DMS 273 (cell line): ENCODE measurements at regions not wholly inside any gene's neighbourhood (a gene's known extent, or its start where the extent isn't known, plus 50 kb on each side); places are given as distances from the start of the nearest gene placed in this dataset.
A peak's percentile ranks its signal among the peaks of the same experiment; 100 is the strongest.
"Not testable (repeated sequence)": the region's sequence is repeated elsewhere in the genome, so short reads cannot be mapped to it uniquely, and the experiment has no call there.

ENCODE experiments used
- DNase-seq: peaks from one replicate; lab custom pipeline; 2025; ENCODE audit not compliant: unreplicated experiment; lab: John Stamatoyannopoulos, UW

- DNase-seq, result no peak
Measured at GRCh38 chr20:43365691-43366090, 92.0 kb upstream of the SRSF6 start.

- no peak for DNase-seq
Measured at GRCh38 chr20:43364001-43364400, 93.7 kb upstream of the SRSF6 start.

- DNase-seq, result no peak
Measured at GRCh38 chr20:43363506-43363905, 94.2 kb upstream of the SRSF6 start.

GRCh38 chr20:43361526-43361925, 96.2 kb upstream of the SRSF6 start:
- no peak for DNase-seq

GRCh38 chr20:43360016-43360415, 97.7 kb upstream of the SRSF6 start:
- no peak for DNase-seq

- DNase-seq, result no peak
Measured at GRCh38 chr20:43358811-43359210, 98.9 kb upstream of the SRSF6 start.

- DNase-seq, result no peak
Measured at GRCh38 chr20:43357352-43357751, 100.3 kb upstream of the SRSF6 start.

GRCh38 chr20:43355610-43356009, 102.1 kb upstream of the SRSF6 start:
- DNase-seq, result no peak

- DNase-seq, result no peak
Measured at GRCh38 chr20:43352996-43353395, 104.7 kb upstream of the SRSF6 start.

GRCh38 chr20:43350694-43351093, 107.0 kb upstream of the SRSF6 start:
- not testable (repeated sequence) for DNase-seq

- DNase-seq, result no peak
Measured at GRCh38 chr20:43349841-43350240, 107.9 kb upstream of the SRSF6 start.

- not testable (repeated sequence) for DNase-seq
Measured at GRCh38 chr20:43347839-43348238, 109.9 kb upstream of the SRSF6 start.

GRCh38 chr20:43345676-43346075, 112.0 kb upstream of the SRSF6 start:
- no peak for DNase-seq

GRCh38 chr20:43341511-43341910, 116.2 kb upstream of the SRSF6 start:
- no peak for DNase-seq

- no peak for DNase-seq
Measured at GRCh38 chr20:43337036-43337435, 120.7 kb upstream of the SRSF6 start.

- DNase-seq, result no peak
Measured at GRCh38 chr20:43334080-43334479, 123.6 kb upstream of the SRSF6 start.

GRCh38 chr20:43331906-43332305, 125.8 kb upstream of the SRSF6 start:
- DNase-seq, result no peak

GRCh38 chr20:43328697-43329096, 129.0 kb upstream of the SRSF6 start:
- no peak for DNase-seq

- DNase-seq, result not testable (repeated sequence)
Measured at GRCh38 chr20:43327234-43327633, 130.5 kb upstream of the SRSF6 start.

GRCh38 chr20:43325926-43326325, 131.8 kb upstream of the SRSF6 start:
- DNase-seq, result no peak

- DNase-seq, result no peak
Measured at GRCh38 chr20:43323592-43323991, 133.9 kb upstream of the PTPRT start.

- DNase-seq, result peak; percentile 20
Measured at GRCh38 chr20:43322851-43323250, 133.1 kb upstream of the PTPRT start.

GRCh38 chr20:43320536-43320935, 130.8 kb upstream of the PTPRT start:
- DNase-seq, result no peak

GRCh38 chr20:43318755-43319297, 129.1 kb upstream of the PTPRT start:
- DNase-seq, result no peak
